ENCODE measurements at regions not wholly inside any gene's neighbourhood (a gene's known extent, or its start where the extent isn't known, plus 50 kb on each side); places are given as distances from the start of the nearest gene placed in this dataset.

DNA sequence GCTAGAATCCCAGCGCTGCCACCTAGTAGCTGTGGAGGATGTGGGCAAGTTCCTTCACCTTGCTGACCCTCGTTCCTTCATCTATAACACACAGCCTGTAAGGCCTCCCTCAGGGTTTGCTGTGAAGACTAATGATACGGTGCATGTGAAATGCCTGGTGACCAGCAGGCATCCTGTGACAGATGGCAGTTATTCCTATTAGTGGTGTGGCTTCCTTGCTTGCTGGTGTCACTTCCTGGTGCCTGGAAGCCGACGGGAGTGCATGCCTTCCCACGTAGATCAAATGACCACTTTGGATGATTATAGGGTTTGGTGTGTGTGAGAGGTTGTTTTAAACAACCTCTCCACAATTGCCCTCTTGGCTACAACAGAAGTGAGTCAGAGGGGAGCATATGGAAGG, 894.9 kb downstream of the VRK1 start:
- in situ Hi-C loops (cut with MboI; ENCODE audit: low sequenced_read_pairs, unreplicated experiment), result no loop called here
- TF ChIP-seq CTCF (IDR thresholded peaks at IDR 0.05; ENCODE audit: borderline replicate concordance, control extremely low read depth, extremely low read depth, insufficient read depth, missing control alignments), result no peak
- DNase-seq (ENCODE audit: low spot score), result no peak

DNA sequence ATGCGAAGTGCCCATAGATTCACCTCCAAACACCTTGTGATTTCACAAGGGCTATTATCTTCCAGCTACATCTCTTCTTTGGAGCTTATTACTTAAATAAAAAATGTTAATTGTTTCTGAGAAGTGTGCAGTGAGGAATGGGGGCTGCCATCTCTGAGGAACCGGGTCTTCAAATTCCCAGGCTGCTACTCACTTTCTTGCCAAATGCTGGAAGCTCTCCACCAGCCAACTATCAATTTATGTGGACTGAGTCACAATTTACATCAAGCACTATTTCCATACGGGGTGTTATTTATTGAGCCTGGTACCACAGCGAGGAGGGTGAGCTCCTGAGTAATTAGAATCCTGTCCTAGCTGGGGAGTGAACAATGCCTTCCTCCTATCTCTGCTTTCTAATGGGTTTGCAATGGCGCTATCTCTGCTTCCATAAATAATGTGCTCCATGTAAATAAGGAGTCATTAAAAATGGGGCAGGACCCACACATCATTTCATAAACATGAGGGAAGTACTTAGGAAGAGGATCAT, 898.3 kb downstream of the VRK1 start:
- no peak for DNase-seq (ENCODE audit: low spot score)
- TF ChIP-seq CTCF (IDR thresholded peaks at IDR 0.05; ENCODE audit: borderline replicate concordance, control extremely low read depth, extremely low read depth, insufficient read depth, missing control alignments), result no peak
- in situ Hi-C loops (cut with MboI; ENCODE audit: low sequenced_read_pairs, unreplicated experiment), result no loop called here

DNA sequence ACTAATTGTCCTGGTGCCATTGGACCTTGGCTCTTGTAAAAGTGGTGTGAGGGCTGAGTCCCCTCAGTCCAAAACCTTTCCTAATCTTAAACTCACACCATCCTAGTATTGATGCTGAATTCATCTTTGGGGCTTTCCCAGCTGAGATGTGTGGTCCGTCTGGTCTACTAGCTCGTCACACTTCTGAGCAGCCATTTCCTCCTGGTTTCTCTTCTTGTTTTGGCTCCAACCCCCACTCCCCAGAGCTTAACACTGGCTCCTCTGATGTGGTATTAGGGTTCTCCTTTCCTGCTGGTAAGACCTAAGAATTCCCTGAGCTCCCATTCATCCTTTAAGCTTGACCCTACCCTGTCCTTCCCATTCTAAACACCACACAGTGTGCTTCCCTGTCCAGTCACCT, 900.6 kb downstream of the VRK1 start:
- no peak for TF ChIP-seq CTCF (IDR thresholded peaks at IDR 0.05; ENCODE audit: borderline replicate concordance, control extremely low read depth, extremely low read depth, insufficient read depth, missing control alignments)
- no peak for DNase-seq (ENCODE audit: low spot score)
- in situ Hi-C loops (cut with MboI; ENCODE audit: low sequenced_read_pairs, unreplicated experiment), result no loop called here

- TF ChIP-seq CTCF (IDR thresholded peaks at IDR 0.05; ENCODE audit: borderline replicate concordance, control extremely low read depth, extremely low read depth, insufficient read depth, missing control alignments), result no peak
- in situ Hi-C loops (cut with MboI; ENCODE audit: low sequenced_read_pairs, unreplicated experiment), result no loop called here
- DNase-seq (ENCODE audit: low spot score), result no peak
Observed at GRCh38 chr14:97699026-97699425, 901.8 kb downstream of the VRK1 start.

GRCh38 chr14:97703006-97703760, 906.0 kb downstream of the VRK1 start:
- no peak for TF ChIP-seq CTCF (IDR thresholded peaks at IDR 0.05; ENCODE audit: borderline replicate concordance, control extremely low read depth, extremely low read depth, insufficient read depth, missing control alignments)
- in situ Hi-C loops (cut with MboI; ENCODE audit: low sequenced_read_pairs, unreplicated experiment), result no loop called here
- DNase-seq (ENCODE audit: low spot score), result no peak

DNA sequence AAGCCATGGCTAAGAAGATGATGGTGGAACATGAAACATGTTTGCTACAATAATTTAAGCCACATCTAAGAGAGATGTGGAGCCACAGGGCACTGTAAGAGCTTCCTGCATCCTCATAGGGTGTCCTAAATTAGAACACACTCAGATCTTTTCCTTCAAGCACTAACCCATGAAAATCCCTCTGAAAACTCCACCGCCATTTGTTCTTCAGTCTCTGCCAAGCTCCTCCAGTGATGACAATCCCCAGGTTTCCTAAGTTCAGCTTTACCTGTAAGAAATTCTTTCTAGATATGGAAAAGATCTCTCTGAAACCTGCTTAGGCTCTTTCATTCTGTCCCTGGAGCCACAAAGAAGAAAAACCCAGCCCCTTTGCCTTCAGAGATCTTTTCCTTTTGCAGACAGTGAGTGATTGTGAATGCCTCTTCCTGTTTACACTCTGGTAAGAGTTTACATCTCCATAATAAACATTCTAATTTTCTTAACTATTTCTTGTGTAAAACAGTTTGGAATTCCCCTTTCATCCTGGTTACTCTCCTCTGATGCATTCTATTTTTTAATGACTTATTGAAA, 907.2 kb downstream of the VRK1 start:
- DNase-seq (ENCODE audit: low spot score), result no peak
- no peak for TF ChIP-seq CTCF (IDR thresholded peaks at IDR 0.05; ENCODE audit: borderline replicate concordance, control extremely low read depth, extremely low read depth, insufficient read depth, missing control alignments)
- in situ Hi-C loops (cut with MboI; ENCODE audit: low sequenced_read_pairs, unreplicated experiment), result no loop called here
